Pancreas (tissue), 10 donors: ENCODE measurements at regions not wholly inside any gene's neighbourhood (a gene's known extent, or its start where the extent isn't known, plus 50 kb on each side); places are given as distances from the start of the nearest gene placed in this dataset.

Experiments used
- ATAC-seq, 4 donors: fragments of 200-7000 bp; cut with Tn5 transposase; one replicate each; pipeline versions ENCODE4 v1.8.0 to v1.9.1; 2020; ENCODE audit warnings: mild to moderate bottlenecking in 4 of 4, moderate library complexity in 4 of 4
- DNase-seq, 6 donors: peaks; one replicate each; pipeline ENCODE4 v3.0.0-alpha.2; 2020
- FAIRE-seq: peaks from 2 replicates; lab custom pipeline; 2012; peaks lifted over from hg19 to GRCh38; lab: Jason Lieb, UNC
- H3K27ac ChIP-seq, 4 donors: fragments of 200-600 bp; sonication (generic); 1 replicate in 3 of 4; 2 replicates in 1 of 4; pipeline versions ENCODE4 v1.5.0 to v1.8.0; 2020
- H3K27me3 ChIP-seq, 4 donors: fragments of 200-600 bp; one replicate each; pipeline ENCODE4 v1.8.0; 2021
- H3K36me3 ChIP-seq, 3 donors: fragments of 200-600 bp; sonication (generic) in 1 of 3; one replicate each; pipeline versions ENCODE4 v1.5.0 to v1.8.0; 2020 to 2021
- H3K4me1 ChIP-seq, 3 donors: fragments of 200-600 bp; one replicate each; pipeline ENCODE4 v1.8.0; 2021
- H3K4me3 ChIP-seq, 4 donors: fragments of 200-600 bp; sonication (generic) in 2 of 4; one replicate each; pipeline versions ENCODE4 v1.5.0 to v1.8.0; 2020 to 2021
- H3K9me3 ChIP-seq, 4 donors: fragments of 200-600 bp; one replicate each; pipeline ENCODE4 v1.8.0; 2021
- CTCF ChIP-seq, 4 donors: fragments of 200-600 bp; sonication (generic) in 3 of 4; IDR thresholded peaks; one replicate each; pipeline versions ENCODE4 v1.5.0 to v1.8.0; 2021; ENCODE audit warnings: antibody characterized with exemption in 4 of 4
- WGBS, 2 donors: extraction: QIAGEN DNeasy Blood & Tissue Kit; methylation state at CpG; one replicate each; pipeline ENCODE4 v1.1.7; 2013; 5-methylcytosine and 5-hydroxymethylcytosine counted together
- intact Hi-C, 3 donors: fragments of 100-400 bp; cut with DNase I; formaldehyde crosslinking; loops; one replicate each; pipeline versions ENCODE4 v1.11.1 to v1.14.2; 2022
- donor health status: healthy with polysubstance abuse.
- donor health status: DM: no; HTN: no; CAD: no; lungs with moderate emphysema.
- donor health status: DM: no; HTN: no; CAD: no.
- donor health status: control.
- donor health status: control.
- donor health status: Bipolar disorder and iron deficiency.
- donor health status: DM: yes; HTN: yes; CAD: no.
- donor health status: DM: no; HTN: no; CAD: no.
- donor health status: DM: no; HTN: no; CAD: no.
- donor health status: DM: yes; HTN: yes; CAD: no.

GRCh38 chr13:47837906-47838305, 163.2 kb downstream of the SUCLA2 start:
- WGBS, 2 donors: 66 to 77% methylated on average over 4 of the region's 4 CpGs
- no peak for TF ChIP-seq CTCF (IDR thresholded peaks at IDR 0.05)
- Histone ChIP-seq H3K27me3 (no peaks in the 10 kb centered on the region), H3K36me3 (no peaks in the 10 kb centered on the region), H3K4me1 (no peaks in the 10 kb centered on the region), H3K9me3 (no peaks in the 10 kb centered on the region), H3K27ac (no peak overlapping the region), H3K4me3 (no peak overlapping the region)
- DNase-seq (no peak), ATAC-seq (no peak), FAIRE-seq (no peak)
- intact Hi-C loops: no loop called here

GRCh38 chr13:47837104-47837880, 163.8 kb downstream of the SUCLA2 start:
- no peak for FAIRE-seq
- H3K4me1 ChIP-seq: no peaks in the 10 kb centered on the region

GRCh38 chr13:47835470-47836228, 165.4 kb downstream of the SUCLA2 start:
- H3K4me3 ChIP-seq: no peak overlapping the region
- ATAC-seq (no peak), FAIRE-seq (no peak), DNase-seq (no peak)
- 73 to 86% methylated on average over 8 of the region's 8 CpGs for WGBS, 2 donors
- H3K36me3 ChIP-seq: no peaks in the 10 kb centered on the region
- no peaks in the 10 kb centered on the region for H3K4me1 ChIP-seq
- H3K27me3 ChIP-seq: no peaks in the 10 kb centered on the region
- intact Hi-C loops: no loop called here
- H3K9me3 ChIP-seq: no peaks in the 10 kb centered on the region
- H3K27ac ChIP-seq: no peak overlapping the region
- TF ChIP-seq CTCF (IDR thresholded peaks at IDR 0.05): no peak

More at GRCh38 chr13:47837104-47837880, 163.8 kb downstream of the SUCLA2 start:
- WGBS, 2 donors: 67 to 77% methylated on average over 5 of the region's 5 CpGs
- Histone ChIP-seq H3K4me3 (no peak overlapping the region), H3K27ac (no peak overlapping the region), H3K27me3 (no peaks in the 10 kb centered on the region), H3K9me3 (no peaks in the 10 kb centered on the region), H3K36me3 (no peaks in the 10 kb centered on the region)
- ATAC-seq (no peak), DNase-seq (no peak)
- intact Hi-C loops: no loop called here
- TF ChIP-seq CTCF (IDR thresholded peaks at IDR 0.05): no peak

GRCh38 chr13:47832458-47832972, 168.6 kb downstream of the SUCLA2 start:
- Histone ChIP-seq H3K9me3 (no peaks in the 10 kb centered on the region), H3K4me3 (no peak overlapping the region), H3K27me3 (no peaks in the 10 kb centered on the region), H3K36me3 (no peaks in the 10 kb centered on the region), H3K27ac (no peak overlapping the region), H3K4me1 (no peaks in the 10 kb centered on the region)
- FAIRE-seq (no peak), ATAC-seq (no peak), DNase-seq (no peak)
- no peak for TF ChIP-seq CTCF (IDR thresholded peaks at IDR 0.05)
- WGBS, 2 donors: 19 to 24% methylated on average over 1 of the region's 1 CpG
- intact Hi-C loops: no loop called here
